Fibroblast of villous mesenchyme (primary cell): ENCODE measurements at regions not wholly inside any gene's neighbourhood (a gene's known extent, or its start where the extent isn't known, plus 50 kb on each side); places are given as distances from the start of the nearest gene placed in this dataset.
A peak's percentile ranks its signal among the peaks of the same experiment; 100 is the strongest.

Experiments used
- DNase-seq: peaks from one replicate; pipeline ENCODE4 v3.0.0-alpha.2; 2010; ENCODE audit warnings: low read depth
- H3K4me3 ChIP-seq: 2 replicates; pipeline ENCODE4 v1.5.1; 2011; ENCODE audit warnings: low read depth, mild to moderate bottlenecking, low read length
- TF ChIP-seq, protein P1 (sequence below): IDR thresholded peaks from 2 replicates; pipeline ENCODE4 v1.5.1; 2012; ENCODE audit warnings: low read depth, mild to moderate bottlenecking, low read length; ENCODE audit not compliant: insufficient read depth

DNA sequence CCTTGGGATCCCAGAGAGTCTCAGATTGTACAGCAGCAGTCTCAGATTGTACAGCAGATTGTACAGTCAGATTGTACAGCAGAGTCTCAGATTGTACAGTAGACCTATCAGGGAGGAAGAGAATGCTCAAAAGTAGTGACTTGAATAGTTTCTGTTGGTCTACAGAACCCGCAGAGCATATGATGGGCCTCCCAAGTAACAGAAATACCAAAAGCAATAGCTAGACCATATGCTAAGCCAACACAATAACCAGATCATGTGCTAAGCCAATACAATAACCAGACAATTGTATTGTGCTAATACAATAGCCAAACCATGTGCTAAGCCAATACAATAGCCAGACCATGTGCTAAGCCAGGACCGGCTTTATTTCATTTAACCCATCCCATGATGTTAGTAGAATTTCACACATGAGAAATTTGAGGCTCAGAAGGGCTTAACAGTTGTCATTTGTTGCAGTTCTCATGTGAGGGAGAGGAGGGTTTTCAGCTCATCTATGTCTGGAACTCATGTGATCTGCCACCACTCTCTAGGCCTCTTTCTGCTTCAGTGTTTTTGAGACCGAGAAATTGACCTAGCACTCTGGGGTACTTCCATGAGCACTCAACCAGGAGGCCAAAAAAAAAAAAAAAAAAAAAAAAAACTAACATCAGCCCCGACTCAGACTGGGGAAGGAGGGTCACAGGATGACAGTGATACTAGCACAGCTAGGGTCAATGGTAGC lies 144.0 kb downstream of the SOX9 start:
- TF ChIP-seq, protein P1, sequence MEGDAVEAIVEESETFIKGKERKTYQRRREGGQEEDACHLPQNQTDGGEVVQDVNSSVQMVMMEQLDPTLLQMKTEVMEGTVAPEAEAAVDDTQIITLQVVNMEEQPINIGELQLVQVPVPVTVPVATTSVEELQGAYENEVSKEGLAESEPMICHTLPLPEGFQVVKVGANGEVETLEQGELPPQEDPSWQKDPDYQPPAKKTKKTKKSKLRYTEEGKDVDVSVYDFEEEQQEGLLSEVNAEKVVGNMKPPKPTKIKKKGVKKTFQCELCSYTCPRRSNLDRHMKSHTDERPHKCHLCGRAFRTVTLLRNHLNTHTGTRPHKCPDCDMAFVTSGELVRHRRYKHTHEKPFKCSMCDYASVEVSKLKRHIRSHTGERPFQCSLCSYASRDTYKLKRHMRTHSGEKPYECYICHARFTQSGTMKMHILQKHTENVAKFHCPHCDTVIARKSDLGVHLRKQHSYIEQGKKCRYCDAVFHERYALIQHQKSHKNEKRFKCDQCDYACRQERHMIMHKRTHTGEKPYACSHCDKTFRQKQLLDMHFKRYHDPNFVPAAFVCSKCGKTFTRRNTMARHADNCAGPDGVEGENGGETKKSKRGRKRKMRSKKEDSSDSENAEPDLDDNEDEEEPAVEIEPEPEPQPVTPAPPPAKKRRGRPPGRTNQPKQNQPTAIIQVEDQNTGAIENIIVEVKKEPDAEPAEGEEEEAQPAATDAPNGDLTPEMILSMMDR, result no peak
- H3K4me3 ChIP-seq, result no peak overlapping the region
- no peak for DNase-seq

DNA sequence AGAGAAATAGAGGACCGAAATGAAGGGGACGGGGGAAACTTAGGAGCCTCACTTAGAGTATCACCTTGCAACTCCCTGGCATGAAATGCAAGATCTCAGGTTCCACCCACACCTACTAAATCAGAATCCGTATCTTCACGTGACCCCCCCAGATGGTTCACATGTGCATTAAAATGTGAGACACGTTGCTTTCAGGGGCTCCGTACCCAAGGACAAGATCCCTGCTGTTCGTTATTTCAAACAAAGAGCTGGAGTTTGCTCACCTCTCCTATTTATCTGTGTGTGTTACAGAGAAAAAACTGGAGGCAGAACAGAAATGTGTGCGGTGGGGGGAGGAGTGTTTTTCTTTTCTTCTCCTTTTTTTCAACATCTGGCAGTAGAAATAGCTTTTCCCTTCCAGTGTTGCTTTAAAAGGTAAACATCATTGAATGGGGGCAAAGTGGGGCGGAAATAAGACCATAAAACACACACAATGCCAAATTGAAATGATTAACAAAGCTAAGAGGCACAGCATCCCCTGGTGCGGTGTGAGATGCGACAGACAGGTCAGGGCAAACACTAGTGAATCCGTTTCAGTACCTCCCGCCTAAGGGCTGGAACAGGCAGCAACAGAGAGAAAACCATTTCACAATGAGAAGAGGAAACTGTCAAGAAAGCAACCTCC lies 145.4 kb downstream of the SOX9 start:
- no peak for DNase-seq
- TF ChIP-seq, protein P1, result no peak

DNA sequence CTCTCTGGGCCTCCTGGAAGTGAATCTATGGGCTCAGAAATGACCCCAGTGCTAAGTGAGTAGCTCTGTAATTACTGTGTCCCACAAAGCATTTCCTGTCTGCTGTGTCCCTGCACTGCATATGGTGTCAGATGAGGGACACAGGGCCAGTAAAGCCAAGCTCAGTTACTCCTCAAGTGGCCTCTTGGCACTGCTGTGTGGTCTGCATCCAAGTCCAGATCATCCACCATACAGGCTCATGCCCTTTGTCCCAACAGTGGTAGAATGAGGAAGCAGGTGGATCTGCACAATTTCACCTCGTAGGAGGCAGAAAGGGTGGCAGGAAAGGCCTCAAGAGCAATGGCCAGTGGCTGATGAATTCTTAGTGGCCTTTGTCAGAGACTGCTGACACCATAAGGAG lies 146.8 kb downstream of the SOX9 start:
- no peak for DNase-seq
- H3K4me3 ChIP-seq, result no peak overlapping the region
- TF ChIP-seq, protein P1, result no peak

More for the DNA sequence above, 145.4 kb downstream of the SOX9 start:
- no peak overlapping the region for H3K4me3 ChIP-seq

DNA sequence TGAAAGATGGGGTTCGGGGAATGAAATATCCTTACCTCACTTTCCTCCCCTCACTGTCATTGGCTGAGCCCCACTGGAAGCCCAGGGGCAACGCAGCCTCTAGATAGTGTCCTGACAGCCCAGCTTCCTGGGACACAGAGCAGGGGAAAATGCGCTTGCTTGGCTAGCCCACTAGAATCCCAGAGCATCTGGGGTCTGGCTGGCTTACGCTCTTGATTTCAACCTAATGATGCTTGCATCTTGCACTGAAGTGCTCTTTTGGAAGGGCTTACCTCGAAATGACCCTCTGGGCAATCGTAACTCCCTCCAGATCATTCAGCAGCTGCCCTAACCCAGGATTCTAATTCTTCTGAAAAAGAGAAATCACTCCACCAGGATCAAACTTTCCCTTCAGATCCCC lies 147.6 kb downstream of the SOX9 start:
- H3K4me3 ChIP-seq, result no peak overlapping the region
- TF ChIP-seq, protein P1, result no peak
- DNase-seq, result no peak

DNA sequence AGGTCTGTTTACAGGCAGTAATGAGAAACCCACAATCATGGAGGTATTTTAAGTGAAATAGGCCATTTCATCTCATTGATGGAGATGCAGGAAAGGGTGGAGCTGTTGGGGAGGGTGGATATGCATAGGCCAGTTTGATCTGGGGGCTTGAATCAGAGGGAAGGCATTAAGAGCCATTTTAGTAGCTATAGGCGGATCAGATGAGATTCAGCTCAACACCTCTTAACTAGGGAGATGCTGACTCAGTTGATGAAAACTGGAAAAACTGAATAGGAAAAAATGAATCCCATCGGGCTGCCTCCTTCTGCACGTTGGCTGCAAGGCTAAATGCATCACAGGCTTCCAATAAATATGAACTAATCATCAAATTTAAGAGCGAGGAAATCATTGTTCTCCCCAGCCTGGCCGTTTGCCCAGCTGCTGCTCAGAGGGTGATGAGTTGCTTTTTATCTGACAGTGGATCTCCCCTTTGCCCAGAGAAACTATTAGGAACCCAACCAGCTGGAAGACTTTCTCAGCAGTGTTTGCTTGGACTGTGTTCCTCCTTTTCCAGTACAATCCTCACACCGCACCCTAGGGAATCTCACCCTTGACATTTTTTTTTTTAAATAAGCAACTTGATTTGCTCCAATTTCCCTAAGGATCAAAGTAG lies 149.6 kb downstream of the SOX9 start:
- TF ChIP-seq, protein P1, result no peak
- no peak overlapping the region for H3K4me3 ChIP-seq
- DNase-seq, result peak; percentile 3

DNA sequence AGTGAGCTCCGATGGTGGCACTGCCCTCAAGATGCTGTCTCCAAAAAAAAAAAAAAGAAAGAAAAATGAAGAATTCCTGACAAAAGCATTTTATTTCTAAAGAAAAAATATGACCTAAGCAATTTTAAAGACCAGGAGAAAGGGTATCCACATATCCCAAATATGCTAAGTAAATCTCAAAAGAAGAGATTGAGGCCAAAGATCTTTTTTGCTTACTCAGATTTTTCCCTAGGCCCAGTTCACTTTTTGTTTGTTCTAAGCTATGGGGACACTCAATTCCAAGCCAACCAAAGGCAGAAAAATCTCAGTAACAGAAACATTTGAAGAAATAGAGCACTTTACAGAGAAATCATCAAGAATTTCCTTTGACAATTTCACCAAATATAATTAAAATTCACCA lies 150.8 kb downstream of the SOX9 start:
- no peak overlapping the region for H3K4me3 ChIP-seq
- TF ChIP-seq, protein P1, result no peak
- DNase-seq, result no peak
